RPMI7951 (cell line): ENCODE measurements at regions not wholly inside any gene's neighbourhood (a gene's known extent, or its start where the extent isn't known, plus 50 kb on each side); places are given as distances from the start of the nearest gene placed in this dataset.
"Not testable (repeated sequence)": the region's sequence is repeated elsewhere in the genome, so short reads cannot be mapped to it uniquely, and the experiment has no call there.

Source experiments
- DNase-seq: peaks from one replicate; pipeline ENCODE4 v3.0.0-alpha.2; 2012; ENCODE audit warnings: low read depth

- DNase-seq, result peak; percentile 3
Measured at GRCh38 chr6:81562169-81562568, 190.3 kb downstream of the TENT5A start.

- no peak for DNase-seq
Measured at GRCh38 chr6:81561731-81562130, 190.8 kb downstream of the TENT5A start.

GRCh38 chr6:81561071-81561564 is 191.4 kb downstream of the TENT5A start:
- DNase-seq, result no peak

GRCh38 chr6:81557811-81558210 is 194.7 kb downstream of the TENT5A start:
- no peak for DNase-seq

GRCh38 chr6:81556551-81556950 is 195.9 kb downstream of the TENT5A start:
- DNase-seq, result no peak

GRCh38 chr6:81553216-81553615 is 199.3 kb downstream of the TENT5A start:
- no peak for DNase-seq

- no peak for DNase-seq
Measured at GRCh38 chr6:81552644-81553043, 199.8 kb downstream of the TENT5A start.

- DNase-seq, result no peak
Measured at GRCh38 chr6:81547149-81547548, 205.3 kb downstream of the TENT5A start.

- no peak for DNase-seq
Measured at GRCh38 chr6:81534934-81535465, 217.5 kb downstream of the TENT5A start.

- DNase-seq, result no peak
Measured at GRCh38 chr6:81531869-81532561, 220.5 kb downstream of the TENT5A start.

GRCh38 chr6:81517455-81517854 is 235.0 kb downstream of the TENT5A start:
- no peak for DNase-seq

- DNase-seq, result no peak
Measured at GRCh38 chr6:81515562-81516453, 236.7 kb downstream of the TENT5A start.

- DNase-seq, result not testable (repeated sequence)
Measured at GRCh38 chr6:81514195-81514594, 238.3 kb downstream of the TENT5A start.

GRCh38 chr6:81511423-81511822 is 241.1 kb downstream of the TENT5A start:
- no peak for DNase-seq

- DNase-seq, result no peak
Measured at GRCh38 chr6:81495999-81496398, 256.5 kb downstream of the TENT5A start.

GRCh38 chr6:81491454-81492101 is 260.9 kb downstream of the TENT5A start:
- DNase-seq, result no peak

GRCh38 chr6:81487489-81487888 is 265.0 kb downstream of the TENT5A start:
- peak; percentile 43 for DNase-seq

GRCh38 chr6:81486234-81486633 is 266.2 kb downstream of the TENT5A start:
- DNase-seq, result no peak

- no peak for DNase-seq
Measured at GRCh38 chr6:81485395-81485794, 267.1 kb downstream of the TENT5A start.

GRCh38 chr6:81484251-81484650 is 268.2 kb downstream of the TENT5A start:
- no peak for DNase-seq

GRCh38 chr6:81480139-81480538 is 272.3 kb downstream of the TENT5A start:
- DNase-seq, result no peak

- no peak for DNase-seq
Measured at GRCh38 chr6:81476881-81477280, 275.6 kb downstream of the TENT5A start.
